WI38 (cell line): ENCODE measurements at regions not wholly inside any gene's neighbourhood (a gene's known extent, or its start where the extent isn't known, plus 50 kb on each side); places are given as distances from the start of the nearest gene placed in this dataset.

Experiments used
- H3K4me3 ChIP-seq: 2 replicates; pipeline ENCODE4 v1.5.1; 2011; ENCODE audit warnings: low read depth, mild to moderate bottlenecking, control low read depth, low read length
- CTCF ChIP-seq: IDR thresholded peaks from 2 replicates; pipeline ENCODE4 v1.5.1; 2012; ENCODE audit warnings: low read depth, mild to moderate bottlenecking, control low read depth, low read length

DNA sequence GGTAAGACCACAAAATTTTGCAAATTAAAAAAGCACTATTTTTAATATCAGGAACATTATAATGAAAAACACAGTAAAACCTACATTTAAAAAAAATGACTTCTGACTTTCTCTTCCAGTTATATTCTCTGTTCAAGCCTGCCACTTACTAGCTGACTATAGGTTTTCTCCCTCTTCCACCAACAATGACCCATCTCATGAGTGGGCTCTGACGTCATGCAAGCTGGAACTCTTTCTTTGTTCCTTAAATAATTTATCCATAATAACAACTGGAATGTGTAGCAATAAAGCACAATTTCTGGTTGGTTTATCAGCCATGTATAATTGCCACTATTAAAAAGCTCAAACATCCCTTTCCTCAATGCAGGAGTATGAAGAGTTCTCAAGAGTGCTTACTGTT, 378.1 kb upstream of the FAM174A start:
- TF ChIP-seq CTCF = no peak
- H3K4me3 ChIP-seq = no peak overlapping the region

DNA sequence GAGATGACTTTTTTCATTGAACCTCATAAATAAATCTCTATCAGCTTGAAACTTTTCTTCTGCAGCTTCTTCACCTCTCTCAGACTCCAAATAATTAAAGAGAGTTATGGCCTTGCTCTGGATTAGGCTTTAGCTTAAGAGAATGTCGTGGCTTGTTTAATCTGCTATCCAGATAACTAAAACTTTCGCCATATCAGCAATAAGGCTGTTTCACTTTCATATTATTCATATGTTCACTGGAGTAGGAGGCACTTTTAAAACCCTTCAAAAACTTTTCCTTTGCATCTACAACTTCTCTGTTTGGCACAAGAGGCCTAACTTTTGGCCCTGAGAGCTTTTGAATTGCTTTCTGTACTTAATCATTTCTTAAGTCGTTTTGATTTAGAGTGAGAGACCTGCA, 386.9 kb upstream of the FAM174A start:
- no peak for TF ChIP-seq CTCF
- no peak overlapping the region for H3K4me3 ChIP-seq

- no peak for TF ChIP-seq CTCF
Measured at GRCh38 chr5:100142607-100143006, 392.6 kb upstream of the FAM174A start.

DNA sequence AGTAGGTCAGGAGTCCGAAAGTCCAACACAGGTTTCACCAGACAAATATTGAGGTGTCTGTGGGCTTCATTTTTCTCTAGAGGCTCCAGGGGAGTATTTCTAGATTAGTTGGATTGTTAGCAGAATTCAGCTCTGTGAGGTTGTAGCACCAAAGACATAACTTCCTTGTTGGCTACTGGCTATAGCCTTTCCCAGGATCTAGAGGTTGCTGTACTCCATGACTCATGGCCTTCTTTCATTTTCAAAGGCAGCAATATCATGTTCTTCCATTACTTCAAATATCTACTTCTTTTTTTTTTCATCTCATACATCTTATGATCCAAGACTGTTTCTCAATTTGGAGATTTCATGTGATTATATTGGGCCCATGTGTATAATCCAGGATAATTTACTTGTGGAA, 404.0 kb upstream of the FAM174A start:
- no peak for TF ChIP-seq CTCF
- no peak overlapping the region for H3K4me3 ChIP-seq

More at GRCh38 chr5:100142607-100143006, 392.6 kb upstream of the FAM174A start:
- H3K4me3 ChIP-seq = no peak overlapping the region

DNA sequence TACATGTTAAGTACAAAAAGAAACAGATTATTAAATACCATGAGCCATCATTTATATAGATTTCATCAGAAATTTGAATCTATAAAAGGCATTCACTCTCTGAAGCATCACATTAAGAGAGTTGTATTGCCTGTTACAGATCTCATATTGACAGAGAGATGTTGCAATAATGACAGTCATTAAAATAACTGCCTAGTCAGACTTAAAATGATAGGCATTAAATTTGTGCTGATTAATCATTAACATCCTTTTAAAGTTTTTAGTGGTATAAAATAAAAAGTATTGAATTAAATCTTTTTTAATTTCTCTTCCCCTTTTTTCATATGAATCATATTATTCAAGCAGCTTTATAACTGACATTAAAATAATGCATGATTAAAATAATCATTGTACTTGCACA, 404.9 kb upstream of the FAM174A start:
- TF ChIP-seq CTCF = no peak
- H3K4me3 ChIP-seq = no peak overlapping the region

GRCh38 chr5:100119903-100120302, 415.3 kb upstream of the FAM174A start:
- no peak for TF ChIP-seq CTCF
- no peak overlapping the region for H3K4me3 ChIP-seq

- H3K4me3 ChIP-seq = no peak overlapping the region
Measured at GRCh38 chr5:100110497-100110896, 424.7 kb upstream of the FAM174A start.

More at GRCh38 chr5:100110497-100110896, 424.7 kb upstream of the FAM174A start:
- TF ChIP-seq CTCF = no peak
